HEK293 (cell line): ENCODE measurements at regions not wholly inside any gene's neighbourhood (a gene's known extent, or its start where the extent isn't known, plus 50 kb on each side); places are given as distances from the start of the nearest gene placed in this dataset.

Source experiments
- CTCF ChIA-PET: fragments of 350-600 bp; formaldehyde crosslinking; extraction: SDS; loops from one replicate; lab custom pipeline; 2021; ENCODE audit warnings: antibody characterized with exemption; lab: Yijun Ruan, JAX
- POLR2A ChIA-PET: fragments of 300-600 bp; formaldehyde crosslinking; extraction: SDS; loops from one replicate; lab custom pipeline; 2020; ENCODE audit warnings: antibody characterized with exemption, inconsistent platforms; lab: Yijun Ruan, JAX
- H3K27ac ChIP-seq: fragments of 200-500 bp; sonication (Bioruptor generic); 2 replicates; pipeline ENCODE4 v1.5.1; 2014; ENCODE audit warnings: low read depth, low read length, control low read depth, inconsistent platforms; ENCODE audit errors: extremely low read depth
- H3K36me3 ChIP-seq, 2 experiments: fragments of 200-500 bp in 1 of 2; sonication (Bioruptor generic) in 1 of 2; 1 replicate in 1 of 2; 2 replicates in 1 of 2; pipeline ENCODE4 v1.5.1; 2014 to 2017; ENCODE audit warnings: inconsistent platforms in 2 of 2, low read length in 2 of 2; ENCODE audit not compliant: control insufficient read depth in 2 of 2, insufficient read depth in 1 of 2
- H3K4me1 ChIP-seq: fragments of 200-500 bp; sonication (Bioruptor generic); 2 replicates; pipeline ENCODE4 v1.5.1; 2014; ENCODE audit warnings: mild to moderate bottlenecking, low read length, inconsistent platforms; ENCODE audit not compliant: control insufficient read depth, insufficient read depth
- H3K4me3 ChIP-seq: 2 replicates; pipeline ENCODE4 v1.5.1; 2011; ENCODE audit warnings: low read depth, mild to moderate bottlenecking, control low read depth, low read length, moderate library complexity
- H3K9me3 ChIP-seq: fragments of 200-500 bp; sonication (Bioruptor generic); 2 replicates; pipeline ENCODE4 v1.5.1; 2014; ENCODE audit warnings: low read depth, low read length, inconsistent platforms; ENCODE audit not compliant: control insufficient read depth, insufficient read depth
- HOXC10 ChIP-seq: sonication (generic); formaldehyde crosslinking; IDR thresholded peaks from 2 replicates; pipeline ENCODE4 v1.8.1; 2023; ENCODE audit warnings: mild to moderate bottlenecking, missing genetic modification reagents
- KLF1 ChIP-seq: fragments of 450-650 bp; formaldehyde crosslinking; IDR thresholded peaks from 2 replicates; pipeline ENCODE4 v1.5.1; 2016; ENCODE audit warnings: missing biosample characterization, missing genetic modification characterization
- KLF9 ChIP-seq: fragments of 450-650 bp; formaldehyde crosslinking; IDR thresholded peaks from 2 replicates; pipeline ENCODE4 v1.5.1; 2016; ENCODE audit warnings: missing biosample characterization, missing genetic modification characterization, low read depth
- SP7 ChIP-seq: fragments of 450-650 bp; formaldehyde crosslinking; IDR thresholded peaks from 2 replicates; pipeline ENCODE4 v1.5.1; 2016; ENCODE audit warnings: missing biosample characterization, missing genetic modification characterization
- ZFP3 ChIP-seq: fragments of 450-650 bp; formaldehyde crosslinking; IDR thresholded peaks from 2 replicates; pipeline ENCODE4 v1.5.1; 2016; ENCODE audit warnings: low read depth, missing biosample characterization, missing genetic modification characterization
- ZNF10 ChIP-seq: fragments of 450-650 bp; formaldehyde crosslinking; IDR thresholded peaks from 2 replicates; pipeline ENCODE4 v1.5.1; 2017; ENCODE audit warnings: missing biosample characterization, missing genetic modification characterization
- ZNF112 ChIP-seq: fragments of 450-650 bp; formaldehyde crosslinking; IDR thresholded peaks from 2 replicates; pipeline ENCODE4 v1.5.0; 2017; ENCODE audit warnings: missing biosample characterization, missing genetic modification characterization
- ZNF140 ChIP-seq: fragments of 450-650 bp; formaldehyde crosslinking; IDR thresholded peaks from 2 replicates; pipeline ENCODE4 v1.5.1; 2016; ENCODE audit warnings: missing biosample characterization, missing genetic modification characterization
- ZNF26 ChIP-seq: fragments of 450-650 bp; formaldehyde crosslinking; IDR thresholded peaks from 2 replicates; pipeline ENCODE4 v1.5.1; 2016; ENCODE audit warnings: missing biosample characterization, missing genetic modification characterization
- ZNF341 ChIP-seq: fragments of 450-650 bp; formaldehyde crosslinking; IDR thresholded peaks from 2 replicates; pipeline ENCODE4; 2016; ENCODE audit warnings: low read depth, missing biosample characterization, missing genetic modification characterization
- ZNF433 ChIP-seq: fragments of 450-650 bp; formaldehyde crosslinking; IDR thresholded peaks from 2 replicates; pipeline ENCODE4 v1.5.1; 2016; ENCODE audit warnings: missing biosample characterization, missing genetic modification characterization, low read depth
- ZNF48 ChIP-seq: fragments of 450-650 bp; formaldehyde crosslinking; IDR thresholded peaks from 2 replicates; pipeline ENCODE4 v1.5.1; 2016; ENCODE audit warnings: missing biosample characterization, missing genetic modification characterization
- ZNF549 ChIP-seq: fragments of 450-650 bp; IDR thresholded peaks from 2 replicates; pipeline ENCODE4 v1.5.1; 2018; ENCODE audit warnings: missing biosample characterization, missing genetic modification characterization, mild to moderate bottlenecking, inconsistent platforms, moderate library complexity
- ZNF610 ChIP-seq: fragments of 450-650 bp; formaldehyde crosslinking; IDR thresholded peaks from 2 replicates; pipeline ENCODE4 v1.5.1; 2016; ENCODE audit warnings: missing biosample characterization, missing genetic modification characterization, borderline replicate concordance
- ZNF654 ChIP-seq: fragments of 450-650 bp; formaldehyde crosslinking; IDR thresholded peaks from 2 replicates; pipeline ENCODE4 v1.5.1; 2016; ENCODE audit warnings: low read depth, missing biosample characterization, missing genetic modification characterization
- ZNF677 ChIP-seq: fragments of 450-650 bp; IDR thresholded peaks from 2 replicates; pipeline ENCODE4 v1.5.0; 2018; ENCODE audit warnings: missing biosample characterization, mild to moderate bottlenecking, missing genetic modification characterization, moderate library complexity
- ZNF701 ChIP-seq: fragments of 450-650 bp; formaldehyde crosslinking; IDR thresholded peaks from 2 replicates; pipeline ENCODE4 v1.5.1; 2016; ENCODE audit warnings: missing biosample characterization, missing genetic modification characterization
- ZNF792 ChIP-seq: fragments of 450-650 bp; formaldehyde crosslinking; IDR thresholded peaks from 2 replicates; pipeline ENCODE4 v1.5.1; 2016; ENCODE audit warnings: missing biosample characterization, missing genetic modification characterization
- ZNF843 ChIP-seq: fragments of 450-650 bp; formaldehyde crosslinking; IDR thresholded peaks from 2 replicates; pipeline ENCODE4 v1.5.1; 2016; ENCODE audit warnings: missing biosample characterization, missing genetic modification characterization
- ZSCAN16 ChIP-seq: fragments of 450-650 bp; formaldehyde crosslinking; IDR thresholded peaks from 2 replicates; pipeline ENCODE4 v1.5.1; 2016; ENCODE audit warnings: missing biosample characterization, missing genetic modification characterization
- ZSCAN30 ChIP-seq: fragments of 450-650 bp; IDR thresholded peaks from 2 replicates; pipeline ENCODE4 v1.5.1; 2018; ENCODE audit warnings: missing biosample characterization, mild to moderate bottlenecking, missing genetic modification characterization, moderate library complexity
- TF ChIP-seq, protein P1 (sequence below): fragments of 450-650 bp; formaldehyde crosslinking; IDR thresholded peaks from 2 replicates; pipeline ENCODE4 v1.5.1; 2017; ENCODE audit warnings: missing biosample characterization, missing genetic modification characterization
- TF ChIP-seq, protein P2 (sequence below): fragments of 450-650 bp; formaldehyde crosslinking; IDR thresholded peaks from 2 replicates; pipeline ENCODE4 v1.5.1; 2016; ENCODE audit warnings: missing biosample characterization, missing genetic modification characterization, borderline replicate concordance

DNA sequence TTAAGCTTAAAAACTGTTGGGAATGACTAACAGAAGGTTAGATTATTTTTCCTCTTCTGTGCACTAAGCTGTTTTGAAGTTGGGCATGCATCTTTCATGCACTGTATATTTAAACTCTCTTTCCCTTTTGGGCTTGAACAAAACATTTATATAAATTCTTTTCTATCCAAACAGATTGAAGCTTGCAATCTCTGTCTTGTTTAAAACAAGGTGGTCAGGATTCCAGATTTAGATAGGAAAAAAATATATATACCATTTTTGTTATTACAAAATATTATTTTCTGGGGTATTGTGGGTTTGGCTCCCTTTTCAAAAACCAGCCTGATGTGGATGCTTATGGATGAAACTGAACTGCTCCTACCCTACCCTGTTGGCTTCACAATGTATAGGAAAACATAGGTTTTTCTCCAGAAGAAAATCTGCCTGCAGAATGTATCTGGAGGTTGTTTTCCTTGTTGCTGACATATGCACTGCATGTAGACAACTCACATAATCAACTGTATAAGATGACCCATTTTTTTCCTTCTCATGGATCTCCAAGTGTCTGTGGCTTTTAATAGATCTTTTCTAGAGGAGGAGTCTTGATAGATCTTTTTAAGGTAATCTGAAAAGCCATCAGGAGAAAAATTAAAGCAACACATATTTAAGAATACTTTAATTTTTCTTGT is 146.3 kb downstream of the PRL start:
- no peaks in the 10 kb centered on the region for H3K9me3 ChIP-seq
- peaks cover 23% of the 10 kb centered on the region for H3K4me1 ChIP-seq
- H3K4me3 ChIP-seq: no peak overlapping the region
- ChIA-PET POLR2A (interaction anchor here (0.5 kb wide), 1 partner anchor 557 kb away, joined by 9 read pairs; the partner anchor contains the start of gene SOX4), CTCF (interaction anchor here (0.7 kb wide), 1 partner anchor 240 kb away, joined by 3 read pairs; no protein-coding TSS in a partner anchor)
- H3K36me3 ChIP-seq: no peaks in the 10 kb centered on the region
- TF ChIP-seq ZNF112 (tag by site-specific recombination): no peak
- no peak for TF ChIP-seq ZNF10
- no peak for TF ChIP-seq KLF1 (tag by site-specific recombination)
- no peak for TF ChIP-seq ZNF140
- no peak for TF ChIP-seq ZNF48
- no peak for TF ChIP-seq ZSCAN30 (tag by site-specific recombination)
- no peak for TF ChIP-seq ZNF792 (tag by site-specific recombination)
- no peak for TF ChIP-seq ZNF843 (tag by site-specific recombination)
- TF ChIP-seq KLF9 (tag by site-specific recombination): no peak
- no peak for TF ChIP-seq ZNF549 (tag by site-specific recombination)
- no peak for TF ChIP-seq ZNF654 (tag by site-specific recombination)
- no peak for TF ChIP-seq ZSCAN16 (tag by site-specific recombination)
- no peak for TF ChIP-seq ZFP3 (tag by site-specific recombination)
- TF ChIP-seq ZNF701 (tag by site-specific recombination): no peak
- no peak for TF ChIP-seq HOXC10 (CRISPR knock-in tag)
- TF ChIP-seq ZNF433 (tag by site-specific recombination): no peak
- H3K27ac ChIP-seq: no peak overlapping the region

DNA sequence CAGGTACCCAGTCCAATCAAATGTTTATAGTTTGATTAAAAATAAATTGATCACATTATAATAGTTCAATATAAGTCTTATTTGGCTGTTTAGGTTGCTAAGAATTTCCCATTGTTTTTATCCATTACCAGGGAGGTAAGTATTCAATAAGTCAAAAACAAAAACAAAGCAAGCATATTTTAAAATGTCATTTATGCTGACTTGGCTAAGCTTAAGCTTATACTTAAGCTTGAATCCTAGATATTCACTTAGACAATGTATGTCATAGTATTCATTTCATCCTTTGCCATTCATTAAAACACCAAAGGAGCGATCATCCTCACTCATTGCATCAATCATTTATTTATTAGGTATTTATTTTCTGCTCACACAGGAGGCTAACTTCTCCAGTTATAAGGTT is 144.9 kb downstream of the PRL start:
- no peak overlapping the region for H3K4me3 ChIP-seq
- H3K27ac ChIP-seq: no peak overlapping the region
- H3K36me3 ChIP-seq: no peaks in the 10 kb centered on the region
- TF ChIP-seq SP7 (tag by site-specific recombination) (no peak), ZNF610 (tag by site-specific recombination) (no peak), ZNF677 (tag by site-specific recombination) (no peak), ZNF48 (no peak), ZNF341 (tag by site-specific recombination) (no peak), ZNF26 (tag by site-specific recombination) (no peak)
- TF ChIP-seq, protein P1, sequence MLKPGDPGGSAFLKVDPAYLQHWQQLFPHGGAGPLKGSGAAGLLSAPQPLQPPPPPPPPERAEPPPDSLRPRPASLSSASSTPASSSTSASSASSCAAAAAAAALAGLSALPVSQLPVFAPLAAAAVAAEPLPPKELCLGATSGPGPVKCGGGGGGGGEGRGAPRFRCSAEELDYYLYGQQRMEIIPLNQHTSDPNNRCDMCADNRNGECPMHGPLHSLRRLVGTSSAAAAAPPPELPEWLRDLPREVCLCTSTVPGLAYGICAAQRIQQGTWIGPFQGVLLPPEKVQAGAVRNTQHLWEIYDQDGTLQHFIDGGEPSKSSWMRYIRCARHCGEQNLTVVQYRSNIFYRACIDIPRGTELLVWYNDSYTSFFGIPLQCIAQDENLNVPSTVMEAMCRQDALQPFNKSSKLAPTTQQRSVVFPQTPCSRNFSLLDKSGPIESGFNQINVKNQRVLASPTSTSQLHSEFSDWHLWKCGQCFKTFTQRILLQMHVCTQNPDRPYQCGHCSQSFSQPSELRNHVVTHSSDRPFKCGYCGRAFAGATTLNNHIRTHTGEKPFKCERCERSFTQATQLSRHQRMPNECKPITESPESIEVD: no peak
- TF ChIP-seq, protein P2, sequence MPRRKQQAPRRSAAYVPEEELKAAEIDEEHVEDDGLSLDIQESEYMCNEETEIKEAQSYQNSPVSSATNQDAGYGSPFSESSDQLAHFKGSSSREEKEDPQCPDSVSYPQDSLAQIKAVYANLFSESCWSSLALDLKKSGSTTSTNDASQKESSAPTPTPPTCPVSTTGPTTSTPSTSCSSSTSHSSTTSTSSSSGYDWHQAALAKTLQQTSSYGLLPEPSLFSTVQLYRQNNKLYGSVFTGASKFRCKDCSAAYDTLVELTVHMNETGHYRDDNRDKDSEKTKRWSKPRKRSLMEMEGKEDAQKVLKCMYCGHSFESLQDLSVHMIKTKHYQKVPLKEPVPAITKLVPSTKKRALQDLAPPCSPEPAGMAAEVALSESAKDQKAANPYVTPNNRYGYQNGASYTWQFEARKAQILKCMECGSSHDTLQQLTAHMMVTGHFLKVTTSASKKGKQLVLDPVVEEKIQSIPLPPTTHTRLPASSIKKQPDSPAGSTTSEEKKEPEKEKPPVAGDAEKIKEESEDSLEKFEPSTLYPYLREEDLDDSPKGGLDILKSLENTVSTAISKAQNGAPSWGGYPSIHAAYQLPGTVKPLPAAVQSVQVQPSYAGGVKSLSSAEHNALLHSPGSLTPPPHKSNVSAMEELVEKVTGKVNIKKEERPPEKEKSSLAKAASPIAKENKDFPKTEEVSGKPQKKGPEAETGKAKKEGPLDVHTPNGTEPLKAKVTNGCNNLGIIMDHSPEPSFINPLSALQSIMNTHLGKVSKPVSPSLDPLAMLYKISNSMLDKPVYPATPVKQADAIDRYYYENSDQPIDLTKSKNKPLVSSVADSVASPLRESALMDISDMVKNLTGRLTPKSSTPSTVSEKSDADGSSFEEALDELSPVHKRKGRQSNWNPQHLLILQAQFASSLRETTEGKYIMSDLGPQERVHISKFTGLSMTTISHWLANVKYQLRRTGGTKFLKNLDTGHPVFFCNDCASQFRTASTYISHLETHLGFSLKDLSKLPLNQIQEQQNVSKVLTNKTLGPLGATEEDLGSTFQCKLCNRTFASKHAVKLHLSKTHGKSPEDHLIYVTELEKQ: no peak
- no peaks in the 10 kb centered on the region for H3K9me3 ChIP-seq
- POLR2A ChIA-PET: no interaction called here
- peaks cover 23% of the 10 kb centered on the region for H3K4me1 ChIP-seq
- CTCF ChIA-PET: no interaction called here
